Stimulated activated naive CD8-positive, alpha-beta T cell treated with anti-CD3 and anti-CD28 coated beads, Interleukin-15, amount 100 ng/mL, for 72 hours (primary cell): ENCODE measurements at regions not wholly inside any gene's neighbourhood (a gene's known extent, or its start where the extent isn't known, plus 50 kb on each side); places are given as distances from the start of the nearest gene placed in this dataset.
"Not testable (repeated sequence)": the region's sequence is repeated elsewhere in the genome, so short reads cannot be mapped to it uniquely, and the experiment has no call there.

Source experiments
- ATAC-seq: fragments of 150-1000 bp; cut with Tn5 transposase; 2 replicates; pipeline ENCODE4 v1.10.0; 2021; ENCODE audit warnings: mild to moderate bottlenecking, moderate library complexity
- DNase-seq, 2 donors: peaks; one replicate each; pipeline ENCODE4 v3.0.0; 2021 to 2022
- H3K27ac Mint-ChIP-seq, 2 donors: one replicate each; pipeline ENCODE4 v1.8.0; 2022; ENCODE audit warnings: mild to moderate bottlenecking in 2 of 2, mixed read lengths in 2 of 2, moderate library complexity in 2 of 2
- H3K27me3 Mint-ChIP-seq: one replicate; pipeline ENCODE4 v1.8.0; 2022; ENCODE audit warnings: mixed read lengths
- H3K4me1 Mint-ChIP-seq: one replicate; pipeline ENCODE4 v1.8.0; 2022; ENCODE audit warnings: mild to moderate bottlenecking, mixed read lengths
- H3K4me3 Mint-ChIP-seq, 2 donors: one replicate each; pipeline ENCODE4 v1.8.0; 2022; ENCODE audit warnings: mild to moderate bottlenecking in 2 of 2, mixed read lengths in 2 of 2, moderate library complexity in 1 of 2
- H3K9me3 Mint-ChIP-seq, 2 donors: one replicate each; pipeline ENCODE4 v1.8.0; 2022; ENCODE audit warnings: mixed read lengths in 2 of 2

- H3K4me3 Mint-ChIP-seq = no peak overlapping the region
- H3K27ac Mint-ChIP-seq = no peak overlapping the region
- no peaks in the 10 kb centered on the region for H3K9me3 Mint-ChIP-seq
- no peak for DNase-seq
- no peak for ATAC-seq
- peaks cover 6% of the 10 kb centered on the region for H3K4me1 Mint-ChIP-seq
- no peaks in the 10 kb centered on the region for H3K27me3 Mint-ChIP-seq
These were observed 360.5 kb downstream of the LMO7 start for GRCh38 chr13:75996582-75996981.

DNA sequence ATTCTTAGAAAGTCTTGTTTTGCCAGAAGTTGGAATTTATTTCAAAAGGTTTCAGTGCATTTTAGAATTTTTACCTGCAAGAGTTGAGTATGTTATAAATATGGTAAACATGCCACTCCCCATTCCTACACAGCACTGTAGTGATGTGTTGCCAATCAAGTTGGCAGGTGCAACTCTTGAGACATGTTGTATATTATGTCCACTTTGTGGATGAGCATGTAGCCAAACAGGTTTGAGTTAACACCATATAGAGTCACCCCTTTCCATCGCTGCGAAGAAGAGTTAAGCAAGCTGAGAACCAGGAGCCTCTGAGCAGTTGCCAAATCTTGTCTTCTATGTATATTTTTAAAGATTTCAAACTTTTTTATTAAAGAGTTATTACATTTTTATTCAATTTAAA, 359.8 kb downstream of the LMO7 start:
- H3K9me3 Mint-ChIP-seq = no peaks in the 10 kb centered on the region
- ATAC-seq = no peak

GRCh38 chr13:75993823-75994222, 357.7 kb downstream of the LMO7 start:
- no peak for DNase-seq
- Mint-ChIP-seq H3K4me1 (peaks cover 6% of the 10 kb centered on the region), H3K27me3 (no peaks in the 10 kb centered on the region), H3K27ac (no peak overlapping the region), H3K4me3 (no peak overlapping the region), H3K9me3 (peaks cover 0 to 4% of the 10 kb centered on the region in 2 donors)
- ATAC-seq = no peak

More for the DNA sequence above, 359.8 kb downstream of the LMO7 start:
- Mint-ChIP-seq H3K27me3 (no peaks in the 10 kb centered on the region), H3K4me1 (peaks cover 6% of the 10 kb centered on the region), H3K27ac (no peak overlapping the region), H3K4me3 (no peak overlapping the region)
- no peak for DNase-seq

DNA sequence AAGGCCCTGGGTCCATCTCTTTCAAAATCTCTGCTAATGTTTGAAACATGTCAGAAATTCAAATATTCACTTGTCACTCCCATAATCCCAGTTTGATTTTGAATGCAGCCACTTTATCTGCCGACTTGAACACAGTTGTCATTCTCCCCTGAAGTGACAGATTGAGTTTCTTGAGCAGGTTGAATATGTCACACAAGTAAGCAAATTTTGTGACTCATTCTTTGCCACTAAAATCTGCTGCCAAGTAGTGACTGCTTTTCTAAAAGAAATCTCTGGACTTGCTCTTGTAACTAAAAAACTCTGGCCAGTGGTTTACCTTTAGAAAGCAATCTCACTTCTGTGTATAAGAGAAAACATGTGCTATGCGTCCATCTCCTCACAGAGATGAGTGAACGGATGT, 357.1 kb downstream of the LMO7 start:
- peaks cover 6% of the 10 kb centered on the region for H3K4me1 Mint-ChIP-seq
- no peak for ATAC-seq
- no peak overlapping the region for H3K4me3 Mint-ChIP-seq

GRCh38 chr13:75986818-75987217, 350.7 kb downstream of the LMO7 start:
- peaks cover 0 to 4% of the 10 kb centered on the region in 2 donors for H3K9me3 Mint-ChIP-seq
- ATAC-seq (no peak), DNase-seq (no peak)
- H3K27me3 Mint-ChIP-seq = no peaks in the 10 kb centered on the region
- H3K4me1 Mint-ChIP-seq = no peaks in the 10 kb centered on the region
- no peak overlapping the region for H3K27ac Mint-ChIP-seq
- H3K4me3 Mint-ChIP-seq = no peak overlapping the region

More for the DNA sequence above, 357.1 kb downstream of the LMO7 start:
- Mint-ChIP-seq H3K9me3 (peaks cover 0 to 4% of the 10 kb centered on the region in 2 donors), H3K27ac (no peak overlapping the region), H3K27me3 (no peaks in the 10 kb centered on the region)
- DNase-seq = no peak

DNA sequence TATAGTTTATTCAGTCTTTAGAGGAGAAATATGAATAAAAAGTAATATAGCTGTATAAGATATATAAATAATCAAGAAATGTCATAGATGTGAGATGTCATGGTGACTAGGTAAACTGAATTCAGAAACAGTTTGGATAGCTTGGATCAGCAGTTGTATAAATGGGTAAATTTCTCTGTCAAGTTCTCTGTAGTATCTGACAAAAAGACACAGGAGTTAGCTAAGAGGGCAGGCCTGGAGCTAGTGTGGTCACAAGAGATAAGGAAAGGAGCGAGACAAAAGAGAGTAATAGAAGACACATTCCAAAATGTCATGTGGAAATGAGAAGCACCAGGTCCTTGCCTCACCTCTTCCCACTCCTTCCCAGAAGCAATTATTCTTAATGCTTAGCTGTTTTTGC, 349.0 kb downstream of the LMO7 start:
- Mint-ChIP-seq H3K4me3 (no peak overlapping the region), H3K27me3 (no peaks in the 10 kb centered on the region), H3K27ac (no peak overlapping the region), H3K9me3 (peaks cover 0 to 4% of the 10 kb centered on the region in 2 donors), H3K4me1 (no peaks in the 10 kb centered on the region)
- ATAC-seq (no peak), DNase-seq (no peak)

- H3K4me1 Mint-ChIP-seq = no peaks in the 10 kb centered on the region
- ATAC-seq = no peak
These were observed 342.7 kb downstream of the LMO7 start for GRCh38 chr13:75978818-75979217.

DNA sequence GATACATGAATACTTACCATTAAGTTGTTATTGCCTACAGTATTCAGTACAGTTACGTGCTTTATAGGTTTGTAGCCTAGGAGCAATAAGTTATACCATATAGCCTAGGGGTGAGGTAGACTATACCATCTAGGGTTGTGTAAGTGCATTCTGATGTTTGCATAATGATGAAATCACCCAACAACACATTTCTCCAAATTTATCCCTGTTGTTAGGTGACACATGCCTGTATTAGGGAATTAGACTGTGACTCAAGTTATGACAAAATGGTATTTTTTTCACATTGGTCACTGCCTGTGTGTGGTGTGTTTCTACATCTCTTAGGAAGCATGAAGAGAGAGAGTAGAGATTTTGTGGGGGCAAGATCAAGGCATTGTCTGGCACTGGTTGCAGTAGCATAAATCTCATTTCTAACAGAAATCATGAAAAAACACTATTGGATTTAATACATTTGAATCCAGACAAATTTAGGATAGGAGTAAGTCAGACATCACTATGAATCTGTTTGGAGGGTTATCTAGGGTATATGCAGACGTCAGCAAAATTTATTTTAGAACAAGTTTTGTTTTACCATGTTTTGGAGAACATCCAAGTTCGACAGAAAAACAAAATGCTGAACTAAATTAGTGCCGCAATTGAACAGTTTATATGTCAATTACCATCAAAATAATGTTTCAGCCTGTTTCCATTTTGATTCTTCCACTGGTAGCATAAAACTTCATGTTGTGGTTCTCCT, 332.1 kb downstream of the LMO7 start:
- H3K4me1 Mint-ChIP-seq = no peaks in the 10 kb centered on the region
- peaks cover 12% of the 10 kb centered on the region for H3K27me3 Mint-ChIP-seq
- ATAC-seq (no peak), DNase-seq (no peak)
- no peaks in the 10 kb centered on the region for H3K9me3 Mint-ChIP-seq
- H3K27ac Mint-ChIP-seq = no peak overlapping the region
- H3K4me3 Mint-ChIP-seq = no peak overlapping the region

More at GRCh38 chr13:75978818-75979217, 342.7 kb downstream of the LMO7 start:
- no peak overlapping the region for H3K4me3 Mint-ChIP-seq
- DNase-seq = no peak
- no peaks in the 10 kb centered on the region for H3K9me3 Mint-ChIP-seq
- no peak overlapping the region for H3K27ac Mint-ChIP-seq
- H3K27me3 Mint-ChIP-seq = no peaks in the 10 kb centered on the region

DNA sequence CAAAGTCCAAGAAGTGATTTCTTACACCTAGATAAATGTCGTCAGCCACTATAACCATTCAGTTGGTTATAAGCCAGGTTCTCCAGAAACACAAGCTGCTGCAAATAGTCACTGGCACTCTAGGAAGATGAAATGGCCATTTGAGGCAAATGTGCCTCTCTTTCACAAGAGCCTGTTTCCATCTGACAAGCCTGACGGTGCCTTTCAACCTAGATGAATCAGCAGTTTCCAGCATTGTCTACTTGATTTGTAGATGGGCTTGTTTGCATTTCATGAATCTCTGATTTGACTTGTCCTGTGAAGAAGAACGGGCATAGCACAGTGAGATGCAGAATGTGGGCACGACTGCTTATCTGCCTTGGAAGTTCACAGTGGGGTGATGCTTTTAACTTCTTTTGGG, 327.2 kb downstream of the LMO7 start:
- Mint-ChIP-seq H3K9me3 (no peaks in the 10 kb centered on the region), H3K4me1 (no peaks in the 10 kb centered on the region), H3K4me3 (no peak overlapping the region), H3K27me3 (peaks cover 18% of the 10 kb centered on the region), H3K27ac (no peak overlapping the region)
- DNase-seq (no peak), ATAC-seq (no peak)

DNA sequence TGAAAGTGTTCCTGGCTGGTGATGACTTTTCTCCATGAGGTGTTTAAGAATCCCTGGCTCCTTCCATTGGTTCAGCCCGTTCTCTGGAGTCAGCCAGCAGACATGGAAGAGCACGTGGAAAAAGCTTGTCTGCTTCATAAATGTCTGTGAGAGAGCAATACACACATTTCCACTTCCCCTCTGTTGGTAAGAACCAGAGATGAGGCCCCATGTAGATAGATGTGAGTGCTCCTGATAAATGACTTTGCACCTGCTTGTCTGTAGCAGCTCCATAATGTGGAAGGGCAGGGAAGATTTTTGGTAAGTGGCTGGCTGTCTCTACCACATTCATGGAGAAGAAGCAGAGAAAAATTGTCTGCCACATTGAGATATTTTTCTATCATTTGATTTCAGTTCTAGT, 325.8 kb downstream of the LMO7 start:
- Mint-ChIP-seq H3K4me3 (no peak overlapping the region), H3K4me1 (no peaks in the 10 kb centered on the region), H3K27me3 (peaks cover 14% of the 10 kb centered on the region), H3K9me3 (no peaks in the 10 kb centered on the region), H3K27ac (no peak overlapping the region)
- DNase-seq (no peak), ATAC-seq (no peak)

- Mint-ChIP-seq H3K27me3 (peaks cover 14% of the 10 kb centered on the region), H3K9me3 (no peaks in the 10 kb centered on the region), H3K4me1 (no peaks in the 10 kb centered on the region), H3K27ac (no peak overlapping the region), H3K4me3 (no peak overlapping the region)
- DNase-seq (no peak), ATAC-seq (no peak)
These were observed 324.4 kb downstream of the LMO7 start for GRCh38 chr13:75960538-75960994.

- DNase-seq (no peak), ATAC-seq (no peak)
- H3K4me1 Mint-ChIP-seq = no peaks in the 10 kb centered on the region
- peaks cover 15% of the 10 kb centered on the region for H3K27me3 Mint-ChIP-seq
- H3K4me3 Mint-ChIP-seq = no peak overlapping the region
- no peaks in the 10 kb centered on the region for H3K9me3 Mint-ChIP-seq
- H3K27ac Mint-ChIP-seq = no peak overlapping the region
These were observed 323.8 kb downstream of the LMO7 start for GRCh38 chr13:75959861-75960481.

DNA sequence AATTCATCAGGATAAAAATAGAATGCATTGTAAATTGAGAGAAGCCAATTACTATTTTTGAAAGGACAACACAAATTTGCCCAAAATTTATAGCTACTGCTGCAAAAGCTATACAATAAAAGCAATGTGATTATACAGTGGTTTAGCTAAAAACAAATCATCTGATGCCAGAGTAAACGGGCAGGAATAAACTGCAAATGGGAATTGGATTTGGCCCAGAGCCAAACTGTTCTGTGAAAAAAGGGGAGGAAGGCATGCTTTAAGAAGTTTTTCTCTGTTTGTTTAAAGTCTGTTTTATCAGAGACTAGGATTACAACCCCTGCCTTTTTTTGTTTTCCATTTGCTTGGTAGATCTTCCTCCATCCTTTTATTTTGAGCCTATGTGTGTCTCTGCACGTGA, 317.5 kb downstream of the LMO7 start:
- H3K27me3 Mint-ChIP-seq, H3K4me3 Mint-ChIP-seq, DNase-seq, H3K27ac Mint-ChIP-seq, H3K4me1 Mint-ChIP-seq, H3K9me3 Mint-ChIP-seq, ATAC-seq: not testable (repeated sequence)

DNA sequence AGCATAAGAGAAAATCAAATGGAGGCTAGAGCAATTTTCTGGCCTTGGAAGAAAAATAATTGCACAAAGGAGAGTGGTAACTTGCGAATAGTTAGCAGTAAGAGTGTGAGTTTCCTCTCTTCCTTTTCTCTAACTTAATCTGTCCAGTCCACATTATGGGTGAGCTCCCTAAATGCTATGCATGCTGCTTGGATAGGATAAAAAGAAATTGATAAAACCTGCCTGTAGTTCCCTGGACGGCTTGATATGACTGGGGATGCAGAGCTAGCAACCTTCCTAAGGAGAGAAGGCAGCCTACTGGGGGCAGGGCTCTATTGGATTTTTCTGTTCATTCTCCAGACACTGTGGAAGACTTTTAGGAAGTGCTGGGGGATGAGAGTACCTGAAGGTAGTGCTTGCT, 311.3 kb downstream of the LMO7 start:
- H3K9me3 Mint-ChIP-seq = no peaks in the 10 kb centered on the region
- no peak overlapping the region for H3K4me3 Mint-ChIP-seq
- no peaks in the 10 kb centered on the region for H3K27me3 Mint-ChIP-seq
- no peak for DNase-seq
- no peak overlapping the region for H3K27ac Mint-ChIP-seq
- ATAC-seq = no peak
- no peaks in the 10 kb centered on the region for H3K4me1 Mint-ChIP-seq

- Mint-ChIP-seq H3K27ac (no peak overlapping the region), H3K4me3 (no peak overlapping the region)
- DNase-seq = no peak
These were observed 310.6 kb downstream of the LMO7 start for GRCh38 chr13:75946536-75947284.

More at GRCh38 chr13:75946536-75947284, 310.6 kb downstream of the LMO7 start:
- no peak for ATAC-seq
- Mint-ChIP-seq H3K4me1 (no peaks in the 10 kb centered on the region), H3K27me3 (no peaks in the 10 kb centered on the region), H3K9me3 (no peaks in the 10 kb centered on the region)
